ENCODE measurements at regions not wholly inside any gene's neighbourhood (a gene's known extent, or its start where the extent isn't known, plus 50 kb on each side); places are given as distances from the start of the nearest gene placed in this dataset.

DNA sequence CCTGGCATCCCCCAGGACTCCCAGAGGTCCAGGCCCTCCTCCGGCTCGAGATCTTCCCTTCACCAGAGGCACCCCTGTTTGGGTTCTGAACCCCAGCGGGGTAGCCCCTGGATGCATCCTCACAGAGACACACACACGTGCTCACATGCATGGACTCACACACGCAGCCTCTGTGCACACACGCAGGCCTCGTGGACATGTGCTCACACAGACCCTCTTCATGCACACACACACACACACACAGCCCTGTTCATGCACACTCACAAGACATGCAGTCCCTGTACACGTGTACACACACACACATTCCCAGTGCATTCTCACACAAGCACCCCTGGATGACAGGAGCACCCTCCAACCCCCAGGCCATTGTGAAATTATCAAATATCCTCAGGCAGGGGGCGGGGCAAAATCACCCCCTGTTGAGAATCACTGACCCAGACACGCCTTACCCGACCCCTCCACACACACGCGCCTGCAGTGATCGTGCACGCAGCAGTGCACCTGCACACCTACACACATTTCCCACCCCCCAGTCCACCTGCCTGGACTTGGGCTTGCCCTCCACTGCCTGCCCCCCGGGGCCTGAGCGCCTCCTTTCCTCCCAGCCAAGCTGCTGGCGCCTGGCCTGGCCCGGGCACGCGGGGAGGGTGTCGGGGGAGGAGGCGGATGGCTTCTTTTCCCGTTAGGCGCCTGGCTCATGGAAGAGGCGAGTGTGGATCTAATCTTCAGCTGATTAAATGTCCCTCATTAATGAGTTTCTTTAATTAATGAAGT is 62.6 kb downstream of the ENGASE start:
- no peak for DNase-seq
- H3K27me3 ChIP-seq (ENCODE audit: insufficient read depth, low read length, poor library complexity): peaks cover 17% of the 10 kb centered on the region

GRCh38 chr17:79136596-79136995 is 62.0 kb downstream of the ENGASE start:
- Histone ChIP-seq H3K4me2 (ENCODE audit: insufficient read depth, low read length) (no peak overlapping the region), H3K9ac (ENCODE audit: low read depth, low read length) (no peak overlapping the region), H3K4me1 (ENCODE audit: insufficient read depth, low read length) (no peaks in the 10 kb centered on the region), H3K4me3 (ENCODE audit: low read depth in 1 of 2, low read length in 2 of 2) (no peak overlapping the region), H3K79me2 (ENCODE audit: insufficient read depth, low read length) (no peaks in the 10 kb centered on the region), H3K27me3 (ENCODE audit: insufficient read depth, low read length, poor library complexity) (peaks cover 20% of the 10 kb centered on the region), H4K20me1 (ENCODE audit: insufficient read depth, low read length) (peaks cover 10% of the 10 kb centered on the region), H2AFZ (ENCODE audit: low read depth, low read length) (no peak overlapping the region), H3K36me3 (ENCODE audit: insufficient read depth, low read length) (no peaks in the 10 kb centered on the region), H3K27ac (ENCODE audit: low read length) (no peak overlapping the region), H3K9me3 (ENCODE audit: insufficient read depth, low read length, severe bottlenecking) (peaks cover 2% of the 10 kb centered on the region)
- TF ChIP-seq EZH2 (IDR thresholded peaks at IDR 0.05; ENCODE audit: borderline replicate concordance, low read depth, low read length, severe bottlenecking): no peak
- TF ChIP-seq, protein P1, sequence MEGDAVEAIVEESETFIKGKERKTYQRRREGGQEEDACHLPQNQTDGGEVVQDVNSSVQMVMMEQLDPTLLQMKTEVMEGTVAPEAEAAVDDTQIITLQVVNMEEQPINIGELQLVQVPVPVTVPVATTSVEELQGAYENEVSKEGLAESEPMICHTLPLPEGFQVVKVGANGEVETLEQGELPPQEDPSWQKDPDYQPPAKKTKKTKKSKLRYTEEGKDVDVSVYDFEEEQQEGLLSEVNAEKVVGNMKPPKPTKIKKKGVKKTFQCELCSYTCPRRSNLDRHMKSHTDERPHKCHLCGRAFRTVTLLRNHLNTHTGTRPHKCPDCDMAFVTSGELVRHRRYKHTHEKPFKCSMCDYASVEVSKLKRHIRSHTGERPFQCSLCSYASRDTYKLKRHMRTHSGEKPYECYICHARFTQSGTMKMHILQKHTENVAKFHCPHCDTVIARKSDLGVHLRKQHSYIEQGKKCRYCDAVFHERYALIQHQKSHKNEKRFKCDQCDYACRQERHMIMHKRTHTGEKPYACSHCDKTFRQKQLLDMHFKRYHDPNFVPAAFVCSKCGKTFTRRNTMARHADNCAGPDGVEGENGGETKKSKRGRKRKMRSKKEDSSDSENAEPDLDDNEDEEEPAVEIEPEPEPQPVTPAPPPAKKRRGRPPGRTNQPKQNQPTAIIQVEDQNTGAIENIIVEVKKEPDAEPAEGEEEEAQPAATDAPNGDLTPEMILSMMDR (IDR thresholded peaks at IDR 0.05; ENCODE audit: borderline replicate concordance, extremely low read depth, low read length, poor library complexity, severe bottlenecking): no peak
- no peak for DNase-seq
- no peak for ATAC-seq (ENCODE audit: insufficient read depth, low read depth)

More for the DNA sequence above, 62.6 kb downstream of the ENGASE start:
- Histone ChIP-seq H3K79me2 (ENCODE audit: insufficient read depth, low read length) (no peaks in the 10 kb centered on the region), H3K4me3 (ENCODE audit: low read depth in 1 of 2, low read length in 2 of 2) (no peak overlapping the region), H3K27ac (ENCODE audit: low read length) (no peak overlapping the region), H3K9me3 (ENCODE audit: insufficient read depth, low read length, severe bottlenecking) (peaks cover 2% of the 10 kb centered on the region), H3K9ac (ENCODE audit: low read depth, low read length) (no peak overlapping the region), H3K36me3 (ENCODE audit: insufficient read depth, low read length) (no peaks in the 10 kb centered on the region), H4K20me1 (ENCODE audit: insufficient read depth, low read length) (peaks cover 10% of the 10 kb centered on the region), H3K4me1 (ENCODE audit: insufficient read depth, low read length) (no peaks in the 10 kb centered on the region), H2AFZ (ENCODE audit: low read depth, low read length) (no peak overlapping the region), H3K4me2 (ENCODE audit: insufficient read depth, low read length) (no peak overlapping the region)
- no peak for ATAC-seq (ENCODE audit: insufficient read depth, low read depth)
- TF ChIP-seq, protein P1 (IDR thresholded peaks at IDR 0.05; ENCODE audit: borderline replicate concordance, extremely low read depth, low read length, poor library complexity, severe bottlenecking): no peak
- TF ChIP-seq EZH2 (IDR thresholded peaks at IDR 0.05; ENCODE audit: borderline replicate concordance, low read depth, low read length, severe bottlenecking): no peak

All from DND-41 (cell line).